ENCODE measurements at regions not wholly inside any gene's neighbourhood (a gene's known extent, or its start where the extent isn't known, plus 50 kb on each side); places are given as distances from the start of the nearest gene placed in this dataset.

GRCh38 chr14:80415636-80416035 lies 204.3 kb upstream of the DIO2 start:
- no peak for TF ChIP-seq POLR2A (IDR thresholded peaks at IDR 0.05)
- TF ChIP-seq, protein P1, sequence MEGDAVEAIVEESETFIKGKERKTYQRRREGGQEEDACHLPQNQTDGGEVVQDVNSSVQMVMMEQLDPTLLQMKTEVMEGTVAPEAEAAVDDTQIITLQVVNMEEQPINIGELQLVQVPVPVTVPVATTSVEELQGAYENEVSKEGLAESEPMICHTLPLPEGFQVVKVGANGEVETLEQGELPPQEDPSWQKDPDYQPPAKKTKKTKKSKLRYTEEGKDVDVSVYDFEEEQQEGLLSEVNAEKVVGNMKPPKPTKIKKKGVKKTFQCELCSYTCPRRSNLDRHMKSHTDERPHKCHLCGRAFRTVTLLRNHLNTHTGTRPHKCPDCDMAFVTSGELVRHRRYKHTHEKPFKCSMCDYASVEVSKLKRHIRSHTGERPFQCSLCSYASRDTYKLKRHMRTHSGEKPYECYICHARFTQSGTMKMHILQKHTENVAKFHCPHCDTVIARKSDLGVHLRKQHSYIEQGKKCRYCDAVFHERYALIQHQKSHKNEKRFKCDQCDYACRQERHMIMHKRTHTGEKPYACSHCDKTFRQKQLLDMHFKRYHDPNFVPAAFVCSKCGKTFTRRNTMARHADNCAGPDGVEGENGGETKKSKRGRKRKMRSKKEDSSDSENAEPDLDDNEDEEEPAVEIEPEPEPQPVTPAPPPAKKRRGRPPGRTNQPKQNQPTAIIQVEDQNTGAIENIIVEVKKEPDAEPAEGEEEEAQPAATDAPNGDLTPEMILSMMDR (IDR thresholded peaks at IDR 0.05), result no peak
- DNase-seq, result no peak
- no peaks in the 10 kb centered on the region for H3K27me3 ChIP-seq
- no peaks in the 10 kb centered on the region for H3K36me3 ChIP-seq
- H3K4me3 ChIP-seq, result no peak overlapping the region
- H3K4me1 ChIP-seq, result no peaks in the 10 kb centered on the region
- no peaks in the 10 kb centered on the region for H3K9me3 ChIP-seq
- H3K27ac ChIP-seq, result no peak overlapping the region

- H3K4me3 ChIP-seq, result no peak overlapping the region
- H3K27ac ChIP-seq, result no peak overlapping the region
- no peak for DNase-seq
- H3K27me3 ChIP-seq, result no peaks in the 10 kb centered on the region
- no peaks in the 10 kb centered on the region for H3K4me1 ChIP-seq
- no peak for TF ChIP-seq POLR2A (IDR thresholded peaks at IDR 0.05)
- TF ChIP-seq, protein P1 (IDR thresholded peaks at IDR 0.05), result no peak
- H3K9me3 ChIP-seq, result no peaks in the 10 kb centered on the region
- no peaks in the 10 kb centered on the region for H3K36me3 ChIP-seq
Observed at GRCh38 chr14:80414080-80414479, 202.8 kb upstream of the DIO2 start.

DNA sequence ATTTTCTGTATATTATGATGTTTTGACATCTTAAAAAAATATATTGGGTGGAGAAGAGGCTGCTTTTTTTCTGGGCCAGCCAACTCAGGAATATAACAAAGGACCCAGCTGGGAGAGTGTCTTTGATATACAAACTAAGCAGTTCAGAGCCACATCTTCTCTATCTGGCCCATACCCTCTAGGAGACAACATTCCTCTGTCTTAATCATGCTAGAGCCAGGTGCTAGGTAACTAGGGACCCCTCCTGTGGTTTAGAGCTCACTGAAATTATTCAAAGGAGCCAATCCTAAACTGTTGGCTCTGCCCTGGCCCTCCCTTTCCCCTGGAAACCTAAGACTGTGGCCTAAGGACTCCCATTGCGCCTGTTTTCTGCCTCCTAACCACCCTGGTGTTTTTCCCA lies 193.1 kb upstream of the DIO2 start:
- Histone ChIP-seq H3K36me3 (no peaks in the 10 kb centered on the region), H3K4me1 (no peaks in the 10 kb centered on the region), H3K27me3 (no peaks in the 10 kb centered on the region), H3K27ac (no peak overlapping the region), H3K9me3 (no peaks in the 10 kb centered on the region), H3K4me3 (no peak overlapping the region)
- DNase-seq, result no peak
- TF ChIP-seq POLR2A (IDR thresholded peaks at IDR 0.05), result no peak
- TF ChIP-seq, protein P1 (IDR thresholded peaks at IDR 0.05), result no peak

- no peak for TF ChIP-seq POLR2A (IDR thresholded peaks at IDR 0.05)
- TF ChIP-seq, protein P1 (IDR thresholded peaks at IDR 0.05), result no peak
- Histone ChIP-seq H3K36me3 (no peaks in the 10 kb centered on the region), H3K27me3 (no peaks in the 10 kb centered on the region), H3K9me3 (no peaks in the 10 kb centered on the region), H3K4me3 (no peak overlapping the region), H3K27ac (no peak overlapping the region), H3K4me1 (no peaks in the 10 kb centered on the region)
- DNase-seq, result no peak
Observed at GRCh38 chr14:80403036-80403435, 191.7 kb upstream of the DIO2 start.

GRCh38 chr14:80395031-80395430 lies 183.7 kb upstream of the DIO2 start:
- H3K27ac ChIP-seq, result no peak overlapping the region
- H3K4me3 ChIP-seq, result no peak overlapping the region
- no peaks in the 10 kb centered on the region for H3K4me1 ChIP-seq
- H3K9me3 ChIP-seq, result no peaks in the 10 kb centered on the region
- TF ChIP-seq, protein P1 (IDR thresholded peaks at IDR 0.05), result no peak
- no peak for TF ChIP-seq POLR2A (IDR thresholded peaks at IDR 0.05)
- H3K27me3 ChIP-seq, result no peaks in the 10 kb centered on the region
- DNase-seq, result no peak
- no peaks in the 10 kb centered on the region for H3K36me3 ChIP-seq

GRCh38 chr14:80393766-80394165 lies 182.5 kb upstream of the DIO2 start:
- DNase-seq, result no peak
- Histone ChIP-seq H3K36me3 (no peaks in the 10 kb centered on the region), H3K27me3 (no peaks in the 10 kb centered on the region), H3K4me3 (no peak overlapping the region), H3K27ac (no peak overlapping the region), H3K4me1 (no peaks in the 10 kb centered on the region), H3K9me3 (no peaks in the 10 kb centered on the region)
- TF ChIP-seq, protein P1 (IDR thresholded peaks at IDR 0.05), result no peak
- TF ChIP-seq POLR2A (IDR thresholded peaks at IDR 0.05), result no peak
